Cardiac muscle cell (in vitro differentiated cells and primary cell): ENCODE measurements at regions not wholly inside any gene's neighbourhood (a gene's known extent, or its start where the extent isn't known, plus 50 kb on each side); places are given as distances from the start of the nearest gene placed in this dataset.

Source experiments
- DNase-seq, 2 donors: peaks; one replicate each; pipeline versions ENCODE4 v3.0.0 to v3.0.0-alpha.2; 2010 to 2017; ENCODE audit warnings: low read depth in 1 of 2, low spot score in 1 of 2
- H3K27ac ChIP-seq: fragments of 200-600 bp; sonication (generic); 2 replicates; pipeline ENCODE4 v1.5.1; 2016
- H3K27me3 ChIP-seq: fragments of 200-600 bp; sonication (generic); 2 replicates; pipeline ENCODE4 v1.6.0; 2016; ENCODE audit warnings: control low read depth
- H3K36me3 ChIP-seq: fragments of 200-600 bp; sonication (generic); 2 replicates; pipeline ENCODE4 v1.5.1; 2016; ENCODE audit warnings: control low read depth
- H3K4me1 ChIP-seq: fragments of 200-600 bp; sonication (generic); 2 replicates; pipeline ENCODE4 v1.8.1; 2017; ENCODE audit warnings: low read depth, mild to moderate bottlenecking, mixed run types
- H3K4me3 ChIP-seq: fragments of 200-600 bp; sonication (generic); 2 replicates; pipeline ENCODE4 v1.5.1; 2016; ENCODE audit warnings: mild to moderate bottlenecking
- H3K9me3 ChIP-seq: fragments of 200-600 bp; sonication (generic); 2 replicates; pipeline ENCODE4 v1.5.1; 2017; ENCODE audit warnings: low read depth, mild to moderate bottlenecking, control low read depth
- TF ChIP-seq, protein P1 (sequence below): IDR thresholded peaks from 2 replicates; pipeline ENCODE4 v1.5.1; 2012; ENCODE audit warnings: low read depth, mild to moderate bottlenecking, low read length

- TF ChIP-seq, protein P1, sequence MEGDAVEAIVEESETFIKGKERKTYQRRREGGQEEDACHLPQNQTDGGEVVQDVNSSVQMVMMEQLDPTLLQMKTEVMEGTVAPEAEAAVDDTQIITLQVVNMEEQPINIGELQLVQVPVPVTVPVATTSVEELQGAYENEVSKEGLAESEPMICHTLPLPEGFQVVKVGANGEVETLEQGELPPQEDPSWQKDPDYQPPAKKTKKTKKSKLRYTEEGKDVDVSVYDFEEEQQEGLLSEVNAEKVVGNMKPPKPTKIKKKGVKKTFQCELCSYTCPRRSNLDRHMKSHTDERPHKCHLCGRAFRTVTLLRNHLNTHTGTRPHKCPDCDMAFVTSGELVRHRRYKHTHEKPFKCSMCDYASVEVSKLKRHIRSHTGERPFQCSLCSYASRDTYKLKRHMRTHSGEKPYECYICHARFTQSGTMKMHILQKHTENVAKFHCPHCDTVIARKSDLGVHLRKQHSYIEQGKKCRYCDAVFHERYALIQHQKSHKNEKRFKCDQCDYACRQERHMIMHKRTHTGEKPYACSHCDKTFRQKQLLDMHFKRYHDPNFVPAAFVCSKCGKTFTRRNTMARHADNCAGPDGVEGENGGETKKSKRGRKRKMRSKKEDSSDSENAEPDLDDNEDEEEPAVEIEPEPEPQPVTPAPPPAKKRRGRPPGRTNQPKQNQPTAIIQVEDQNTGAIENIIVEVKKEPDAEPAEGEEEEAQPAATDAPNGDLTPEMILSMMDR, result no peak
- peak in 1 of 2 donors; percentile 87 for DNase-seq
- Histone ChIP-seq H3K9me3 (no peaks in the 10 kb centered on the region), H3K27me3 (no peaks in the 10 kb centered on the region), H3K36me3 (no peaks in the 10 kb centered on the region), H3K27ac (no peak overlapping the region), H3K4me3 (no peak overlapping the region), H3K4me1 (no peaks in the 10 kb centered on the region)
Measured at GRCh38 chr6:80607811-80608391, 501.4 kb downstream of the BCKDHB start.

DNA sequence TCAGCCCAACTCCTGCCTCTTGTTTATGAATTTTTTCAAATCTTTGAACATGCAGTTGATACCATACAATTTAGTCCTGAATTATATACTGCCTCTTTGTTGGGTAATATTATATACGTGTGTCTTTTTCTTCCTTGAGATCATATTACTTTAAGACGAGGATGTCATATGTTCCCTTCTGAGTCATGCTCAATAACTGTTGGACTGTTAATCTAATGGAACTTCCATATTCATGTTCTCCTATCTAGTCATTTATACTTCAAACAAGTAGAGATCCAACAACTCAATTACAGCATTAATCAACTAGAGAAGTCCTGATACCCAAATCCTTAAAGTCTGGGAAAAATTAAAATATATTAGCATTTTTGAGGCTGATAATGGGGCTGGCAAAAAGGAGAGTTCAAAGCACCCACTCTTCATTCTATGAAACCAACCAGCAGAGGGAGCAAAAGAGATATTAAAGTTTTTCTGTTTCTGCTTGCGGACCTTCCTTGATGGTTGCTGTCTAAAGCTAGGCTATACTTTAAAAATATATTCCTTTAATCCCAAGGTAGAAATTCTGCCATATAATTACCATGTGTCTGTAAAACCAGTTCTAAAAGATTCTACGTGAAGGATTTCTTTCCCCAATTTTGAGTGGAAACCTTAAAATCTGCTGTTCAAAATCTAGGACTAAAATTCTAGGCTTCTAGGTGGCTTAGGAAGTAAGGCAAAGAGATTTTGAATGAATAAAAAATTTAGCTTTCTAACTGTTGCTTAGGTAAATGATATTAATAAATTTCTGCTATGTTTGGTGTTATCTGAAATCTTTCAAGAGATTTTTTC is 498.9 kb downstream of the BCKDHB start:
- no peaks in the 10 kb centered on the region for H3K36me3 ChIP-seq
- no peaks in the 10 kb centered on the region for H3K4me1 ChIP-seq
- no peak overlapping the region for H3K4me3 ChIP-seq
- H3K9me3 ChIP-seq, result no peaks in the 10 kb centered on the region
- H3K27me3 ChIP-seq, result no peaks in the 10 kb centered on the region
- DNase-seq, result peak; percentile 56 to 66
- no peak overlapping the region for H3K27ac ChIP-seq
- TF ChIP-seq, protein P1, result peak; percentile 61

DNA sequence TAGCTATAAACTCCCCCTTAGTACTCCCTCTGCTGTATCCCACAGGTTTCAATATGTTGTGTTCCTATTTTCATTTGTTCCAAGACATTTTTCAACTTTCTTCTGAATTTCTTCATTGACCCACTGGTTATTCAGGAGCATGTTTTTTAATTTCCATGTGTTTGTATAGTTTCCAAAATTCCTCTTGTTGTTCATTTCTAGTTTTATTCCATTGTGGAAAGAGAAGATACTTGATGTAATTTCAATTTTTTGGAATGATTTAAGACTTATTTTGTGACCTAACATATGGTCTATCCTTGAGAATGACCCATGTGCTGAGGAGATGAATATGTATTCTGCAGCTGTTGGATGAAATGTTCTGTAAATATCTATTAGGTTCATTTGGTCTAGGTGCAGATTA is 497.2 kb downstream of the BCKDHB start:
- Histone ChIP-seq H3K4me3 (no peak overlapping the region), H3K36me3 (no peaks in the 10 kb centered on the region), H3K27me3 (no peaks in the 10 kb centered on the region), H3K27ac (no peak overlapping the region), H3K4me1 (no peaks in the 10 kb centered on the region), H3K9me3 (no peaks in the 10 kb centered on the region)
- TF ChIP-seq, protein P1, result no peak
- no peak for DNase-seq

GRCh38 chr6:80594461-80594860 is 488.0 kb downstream of the BCKDHB start:
- Histone ChIP-seq H3K27ac (no peak overlapping the region), H3K9me3 (no peaks in the 10 kb centered on the region), H3K4me3 (no peak overlapping the region), H3K4me1 (no peaks in the 10 kb centered on the region), H3K27me3 (no peaks in the 10 kb centered on the region), H3K36me3 (no peaks in the 10 kb centered on the region)
- DNase-seq, result no peak
- TF ChIP-seq, protein P1, result no peak

DNA sequence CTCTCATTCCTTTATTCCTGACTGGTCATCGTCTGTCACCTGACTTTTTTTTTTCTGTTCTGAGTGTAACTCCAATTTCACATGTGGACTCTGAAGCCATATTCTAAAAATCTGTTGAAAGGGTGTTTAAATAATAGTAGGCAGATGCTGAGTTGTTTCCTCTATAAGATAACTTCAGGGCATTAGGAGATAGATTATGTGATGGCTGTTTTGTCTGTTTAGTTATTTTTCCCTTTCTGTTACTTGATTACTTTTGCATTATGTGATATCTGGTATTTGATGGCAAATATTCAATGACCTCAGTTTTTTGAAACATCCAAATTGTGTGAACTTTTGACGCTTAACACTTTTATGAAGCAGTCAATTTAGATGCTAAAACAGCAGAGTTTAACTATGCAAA is 486.0 kb downstream of the BCKDHB start:
- DNase-seq, result no peak
- TF ChIP-seq, protein P1, result no peak
- Histone ChIP-seq H3K4me1 (no peaks in the 10 kb centered on the region), H3K36me3 (no peaks in the 10 kb centered on the region), H3K4me3 (no peak overlapping the region), H3K9me3 (no peaks in the 10 kb centered on the region), H3K27me3 (no peaks in the 10 kb centered on the region), H3K27ac (no peak overlapping the region)
